GM23248 (cell line): ENCODE measurements at regions not wholly inside any gene's neighbourhood (a gene's known extent, or its start where the extent isn't known, plus 50 kb on each side); places are given as distances from the start of the nearest gene placed in this dataset.

Source experiments
- DNase-seq: peaks from one replicate; pipeline ENCODE4 v3.0.0-alpha.2; 2015
- H2AFZ ChIP-seq: fragments of 200-600 bp; sonication (generic); 2 replicates; pipeline ENCODE4 v1.6.1; 2016; ENCODE audit warnings: antibody characterized with exemption
- H3F3A ChIP-seq: fragments of 200-600 bp; sonication (generic); 2 replicates; pipeline ENCODE4 v1.6.1; 2016; ENCODE audit warnings: mild to moderate bottlenecking, antibody characterized with exemption, mixed run types; ENCODE audit not compliant: insufficient read depth
- H3K27ac ChIP-seq: fragments of 200-600 bp; sonication (generic); 2 replicates; pipeline ENCODE4 v1.5.1; 2016; ENCODE audit warnings: mild to moderate bottlenecking
- H3K27me3 ChIP-seq: fragments of 200-600 bp; sonication (generic); replicated peaks from 2 replicates; pipeline ENCODE4 v1.6.1; 2016; ENCODE audit warnings: mild to moderate bottlenecking; ENCODE audit not compliant: insufficient read depth
- H3K36me3 ChIP-seq: fragments of 200-600 bp; sonication (generic); 2 replicates; pipeline ENCODE4 v1.6.1; 2016; ENCODE audit warnings: low read depth, mild to moderate bottlenecking
- H3K4me1 ChIP-seq: fragments of 200-600 bp; sonication (generic); 2 replicates; pipeline ENCODE4 v1.6.1; 2016; ENCODE audit warnings: mild to moderate bottlenecking; ENCODE audit not compliant: insufficient read depth
- H3K4me2 ChIP-seq: fragments of 200-600 bp; sonication (generic); one replicate; pipeline ENCODE4 v1.6.1; 2016; ENCODE audit warnings: mild to moderate bottlenecking; ENCODE audit not compliant: unreplicated experiment
- H3K4me3 ChIP-seq: fragments of 200-600 bp; sonication (generic); 2 replicates; pipeline ENCODE4 v1.5.1; 2016; ENCODE audit warnings: mild to moderate bottlenecking
- H3K79me2 ChIP-seq: fragments of 200-600 bp; sonication (generic); 2 replicates; pipeline ENCODE4 v1.6.1; 2016; ENCODE audit warnings: mild to moderate bottlenecking; ENCODE audit not compliant: insufficient read depth
- H3K9ac ChIP-seq: fragments of 200-600 bp; sonication (generic); 2 replicates; pipeline ENCODE4 v1.6.1; 2016; ENCODE audit warnings: mild to moderate bottlenecking
- H3K9me2 ChIP-seq: fragments of 200-600 bp; sonication (generic); 2 replicates; pipeline ENCODE4 v1.6.1; 2016; ENCODE audit warnings: mixed run types, mild to moderate bottlenecking, moderate library complexity; ENCODE audit not compliant: insufficient read depth
- H3K9me3 ChIP-seq: fragments of 200-600 bp; sonication (generic); one replicate; pipeline ENCODE4 v1.6.1; 2017; ENCODE audit warnings: low read depth
- H4K20me1 ChIP-seq: fragments of 200-600 bp; sonication (generic); 2 replicates; pipeline ENCODE4 v1.6.0; 2016; ENCODE audit not compliant: insufficient read depth
- EZH2 ChIP-seq: fragments of 200-600 bp; sonication (generic); IDR thresholded peaks from 2 replicates; pipeline ENCODE4 v1.6.1; 2018; ENCODE audit warnings: antibody characterized with exemption, mild to moderate bottlenecking; ENCODE audit not compliant: insufficient read depth, poor library complexity, severe bottlenecking
- EZH2phosphoT487 ChIP-seq: fragments of 200-600 bp; sonication (generic); IDR thresholded peaks from 2 replicates; pipeline ENCODE4 v1.6.1; 2018; ENCODE audit warnings: antibody characterized with exemption, moderate library complexity, mild to moderate bottlenecking, low read depth; ENCODE audit not compliant: insufficient read depth
- WGBS, 2 experiments: methylation state at CpG; one replicate each; pipeline ENCODE4 v1.1.6; 2015 to 2017; ENCODE audit warnings: low lambda C conversion rate in 2 of 2, low coverage in 1 of 2; ENCODE audit errors: missing lambda C conversion rate in 2 of 2; 5-methylcytosine and 5-hydroxymethylcytosine counted together
- in situ Hi-C: fragments of 300-500 bp; cut with MboI; formaldehyde crosslinking; loops from 2 replicates; pipeline ENCODE4 v1.15.0; 2020

- in situ Hi-C loops, result no loop called here
Measured at GRCh38 chr9:31232485-31232884, 1152.0 kb upstream of the ACO1 start.

GRCh38 chr9:31236344-31236743, 1148.1 kb upstream of the ACO1 start:
- in situ Hi-C loops, result no loop called here
- H3K9ac ChIP-seq, result no peak overlapping the region
- no peak for DNase-seq
- no peak overlapping the region for H3K4me2 ChIP-seq
- H3K9me2 ChIP-seq, result no peaks in the 10 kb centered on the region
- no peaks in the 10 kb centered on the region for H3K36me3 ChIP-seq
- H3K79me2 ChIP-seq, result no peaks in the 10 kb centered on the region
- H3K9me3 ChIP-seq, result no peaks in the 10 kb centered on the region
- 0 to 5% methylated on average over 2 of the region's 2 CpGs for WGBS, 2 experiments
- no peaks in the 10 kb centered on the region for H3K4me1 ChIP-seq
- no peak overlapping the region for H2AFZ ChIP-seq
- H3K4me3 ChIP-seq, result no peak overlapping the region
- no peaks in the 10 kb centered on the region for H3K27me3 ChIP-seq
- H4K20me1 ChIP-seq, result no peaks in the 10 kb centered on the region
- H3K27ac ChIP-seq, result no peak overlapping the region
- no peak for TF ChIP-seq EZH2
- no peak for TF ChIP-seq EZH2phosphoT487
- no peaks in the 10 kb centered on the region for H3F3A ChIP-seq

More at GRCh38 chr9:31232485-31232884, 1152.0 kb upstream of the ACO1 start:
- Histone ChIP-seq H3K79me2 (no peaks in the 10 kb centered on the region), H3K4me1 (no peaks in the 10 kb centered on the region), H3K36me3 (no peaks in the 10 kb centered on the region), H3K9me3 (no peaks in the 10 kb centered on the region), H2AFZ (no peak overlapping the region), H3K9me2 (no peaks in the 10 kb centered on the region), H4K20me1 (no peaks in the 10 kb centered on the region), H3K27ac (no peak overlapping the region), H3K4me2 (no peak overlapping the region), H3K4me3 (no peak overlapping the region), H3F3A (no peaks in the 10 kb centered on the region), H3K9ac (no peak overlapping the region), H3K27me3 (no peaks in the 10 kb centered on the region)
- TF ChIP-seq EZH2phosphoT487 (no peak), EZH2 (no peak)
- DNase-seq, result no peak
- WGBS, 2 experiments, result 14 to 20% methylated on average over 3 of the region's 3 CpGs

- H3K9me2 ChIP-seq, result no peaks in the 10 kb centered on the region
- no peaks in the 10 kb centered on the region for H3K79me2 ChIP-seq
- H3K4me1 ChIP-seq, result no peaks in the 10 kb centered on the region
- no peaks in the 10 kb centered on the region for H3K36me3 ChIP-seq
- no peaks in the 10 kb centered on the region for H3F3A ChIP-seq
- no peaks in the 10 kb centered on the region for H3K27me3 ChIP-seq
- no peak for TF ChIP-seq EZH2phosphoT487
- no peak for TF ChIP-seq EZH2
- 3 to 5% methylated on average over 1 of the region's 1 CpG for WGBS, 2 experiments
- H3K9ac ChIP-seq, result no peak overlapping the region
- DNase-seq, result no peak
- no peak overlapping the region for H3K27ac ChIP-seq
- no peaks in the 10 kb centered on the region for H3K9me3 ChIP-seq
- no peak overlapping the region for H3K4me3 ChIP-seq
- H3K4me2 ChIP-seq, result no peak overlapping the region
- H2AFZ ChIP-seq, result no peak overlapping the region
- H4K20me1 ChIP-seq, result no peaks in the 10 kb centered on the region
- in situ Hi-C loops, result no loop called here
Measured at GRCh38 chr9:31243386-31243785, 1141.1 kb upstream of the ACO1 start.

GRCh38 chr9:31248156-31248555, 1136.3 kb upstream of the ACO1 start:
- DNase-seq, result no peak
- H3K4me2 ChIP-seq, result no peak overlapping the region
- no peaks in the 10 kb centered on the region for H3K79me2 ChIP-seq
- 17 to 18% methylated on average over 1 of the region's 1 CpG for WGBS, 2 experiments
- no peaks in the 10 kb centered on the region for H3K9me3 ChIP-seq
- in situ Hi-C loops, result no loop called here
- no peaks in the 10 kb centered on the region for H3K9me2 ChIP-seq
- TF ChIP-seq EZH2phosphoT487, result no peak
- no peaks in the 10 kb centered on the region for H3F3A ChIP-seq
- no peak overlapping the region for H3K4me3 ChIP-seq
- no peaks in the 10 kb centered on the region for H3K27me3 ChIP-seq
- H3K36me3 ChIP-seq, result no peaks in the 10 kb centered on the region
- H4K20me1 ChIP-seq, result no peaks in the 10 kb centered on the region
- H2AFZ ChIP-seq, result no peak overlapping the region
- no peak overlapping the region for H3K27ac ChIP-seq
- H3K4me1 ChIP-seq, result no peaks in the 10 kb centered on the region
- H3K9ac ChIP-seq, result no peak overlapping the region

- Histone ChIP-seq H3K27ac (no peak overlapping the region), H3K9me3 (no peaks in the 10 kb centered on the region), H3K36me3 (no peaks in the 10 kb centered on the region), H3K4me1 (no peaks in the 10 kb centered on the region), H2AFZ (no peak overlapping the region), H3K9ac (no peak overlapping the region), H3K4me3 (no peak overlapping the region), H3K9me2 (no peaks in the 10 kb centered on the region), H3F3A (no peaks in the 10 kb centered on the region), H3K27me3 (no peaks in the 10 kb centered on the region), H3K79me2 (no peaks in the 10 kb centered on the region), H3K4me2 (no peak overlapping the region), H4K20me1 (no peaks in the 10 kb centered on the region)
- in situ Hi-C loops, result no loop called here
- 38 to 43% methylated on average over 2 of the region's 2 CpGs for WGBS, 2 experiments
- TF ChIP-seq EZH2phosphoT487, result no peak
- TF ChIP-seq EZH2, result no peak
- DNase-seq, result no peak
Measured at GRCh38 chr9:31251386-31251785, 1133.1 kb upstream of the ACO1 start.
